Mammary epithelial cell (primary cell): ENCODE measurements at regions not wholly inside any gene's neighbourhood (a gene's known extent, or its start where the extent isn't known, plus 50 kb on each side); places are given as distances from the start of the nearest gene placed in this dataset.

ENCODE experiments used
- EZH2 ChIP-seq: IDR thresholded peaks from 2 replicates; pipeline ENCODE4 v1.6.1; 2012; ENCODE audit warnings: low read length, inconsistent platforms, borderline replicate concordance
- TF ChIP-seq, protein P1 (sequence below), 2 donors: IDR thresholded peaks in 1 of 2; conservative IDR thresholded peaks in 1 of 2; 2 replicates each; pipeline ENCODE4 v1.5.1; 2011 to 2012; ENCODE audit warnings: inconsistent platforms in 2 of 2, low read length in 2 of 2, mild to moderate bottlenecking in 2 of 2, control low read depth in 1 of 2, low read depth in 1 of 2; ENCODE audit not compliant: insufficient read depth in 1 of 2; ENCODE audit errors: extremely low read depth in 1 of 2

DNA sequence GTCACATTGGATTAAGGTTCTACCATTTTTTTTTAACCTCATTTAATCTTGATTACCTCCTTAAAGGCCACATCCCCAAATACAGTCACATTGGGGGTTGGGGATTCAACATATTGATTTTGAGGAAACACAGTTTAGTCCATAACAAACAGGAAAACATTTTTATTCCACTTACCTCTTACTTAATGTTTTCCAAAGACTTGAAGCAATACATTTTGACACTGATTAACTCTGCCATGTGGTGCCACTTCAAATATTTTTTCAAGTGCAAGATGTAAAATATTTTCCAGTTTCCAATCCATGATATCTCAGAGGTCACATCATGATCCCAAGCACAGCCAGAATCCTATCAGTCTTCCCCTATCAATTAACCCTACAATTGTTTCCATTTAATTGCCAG, 548.0 kb downstream of the CSNK1G3 start:
- TF ChIP-seq, protein P1, sequence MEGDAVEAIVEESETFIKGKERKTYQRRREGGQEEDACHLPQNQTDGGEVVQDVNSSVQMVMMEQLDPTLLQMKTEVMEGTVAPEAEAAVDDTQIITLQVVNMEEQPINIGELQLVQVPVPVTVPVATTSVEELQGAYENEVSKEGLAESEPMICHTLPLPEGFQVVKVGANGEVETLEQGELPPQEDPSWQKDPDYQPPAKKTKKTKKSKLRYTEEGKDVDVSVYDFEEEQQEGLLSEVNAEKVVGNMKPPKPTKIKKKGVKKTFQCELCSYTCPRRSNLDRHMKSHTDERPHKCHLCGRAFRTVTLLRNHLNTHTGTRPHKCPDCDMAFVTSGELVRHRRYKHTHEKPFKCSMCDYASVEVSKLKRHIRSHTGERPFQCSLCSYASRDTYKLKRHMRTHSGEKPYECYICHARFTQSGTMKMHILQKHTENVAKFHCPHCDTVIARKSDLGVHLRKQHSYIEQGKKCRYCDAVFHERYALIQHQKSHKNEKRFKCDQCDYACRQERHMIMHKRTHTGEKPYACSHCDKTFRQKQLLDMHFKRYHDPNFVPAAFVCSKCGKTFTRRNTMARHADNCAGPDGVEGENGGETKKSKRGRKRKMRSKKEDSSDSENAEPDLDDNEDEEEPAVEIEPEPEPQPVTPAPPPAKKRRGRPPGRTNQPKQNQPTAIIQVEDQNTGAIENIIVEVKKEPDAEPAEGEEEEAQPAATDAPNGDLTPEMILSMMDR (conservative IDR thresholded peaks at IDR 0.05 in 1 of 2, IDR thresholded peaks at IDR 0.05 in 1 of 2; ENCODE audit: extremely low read depth in 1 of 2, insufficient read depth in 1 of 2, low read depth in 1 of 2, low read length in 2 of 2): no peak
- no peak for TF ChIP-seq EZH2
